NCI-H1694 treated with DMSO at 0.1 percent for 48 hours (cell line): ENCODE measurements at regions not wholly inside any gene's neighbourhood (a gene's known extent, or its start where the extent isn't known, plus 50 kb on each side); places are given as distances from the start of the nearest gene placed in this dataset.
A peak's percentile ranks its signal among the peaks of the same experiment; 100 is the strongest.

Source experiments
- DNase-seq: peaks from one replicate; lab custom pipeline; 2025; lab: John Stamatoyannopoulos, UW

- no peak for DNase-seq
Observed at GRCh38 chr15:77557564-77557963, 75.1 kb downstream of the LINGO1 start.

GRCh38 chr15:77557144-77557543 lies 75.6 kb downstream of the LINGO1 start:
- DNase-seq, result no peak

- no peak for DNase-seq
Observed at GRCh38 chr15:77556622-77557021, 76.1 kb downstream of the LINGO1 start.

- DNase-seq, result no peak
Observed at GRCh38 chr15:77555232-77555631, 77.5 kb downstream of the LINGO1 start.

GRCh38 chr15:77554306-77555080 lies 78.2 kb downstream of the LINGO1 start:
- DNase-seq, result no peak

GRCh38 chr15:77553695-77554094 lies 79.0 kb downstream of the LINGO1 start:
- no peak for DNase-seq

- no peak for DNase-seq
Observed at GRCh38 chr15:77553257-77553656, 79.5 kb downstream of the LINGO1 start.

GRCh38 chr15:77552066-77552465 lies 80.6 kb downstream of the LINGO1 start:
- DNase-seq, result no peak

GRCh38 chr15:77550301-77551251 lies 82.1 kb downstream of the LINGO1 start:
- no peak for DNase-seq

- DNase-seq, result no peak
Observed at GRCh38 chr15:77549576-77550288, 83.0 kb downstream of the LINGO1 start.

- DNase-seq, result no peak
Observed at GRCh38 chr15:77548589-77549557, 83.8 kb downstream of the LINGO1 start.

GRCh38 chr15:77547801-77548588 lies 84.7 kb downstream of the LINGO1 start:
- DNase-seq, result no peak

- DNase-seq, result no peak
Observed at GRCh38 chr15:77546870-77547269, 85.8 kb downstream of the LINGO1 start.

- no peak for DNase-seq
Observed at GRCh38 chr15:77546050-77546501, 86.6 kb downstream of the LINGO1 start.

- DNase-seq, result no peak
Observed at GRCh38 chr15:77545058-77545457, 87.7 kb downstream of the LINGO1 start.

- no peak for DNase-seq
Observed at GRCh38 chr15:77544162-77544561, 88.5 kb downstream of the LINGO1 start.

GRCh38 chr15:77543159-77543882 lies 89.4 kb downstream of the LINGO1 start:
- DNase-seq, result peak; percentile 77

GRCh38 chr15:77542491-77543001 lies 90.2 kb downstream of the LINGO1 start:
- no peak for DNase-seq
